ENCODE measurements at regions not wholly inside any gene's neighbourhood (a gene's known extent, or its start where the extent isn't known, plus 50 kb on each side); places are given as distances from the start of the nearest gene placed in this dataset.

GRCh38 chrX:44447214-44447613, 95.4 kb downstream of the FUNDC1 start:
- Histone ChIP-seq H3K4me3 (ENCODE audit: low read depth, low read length) (no peak overlapping the region), H3K27me3 (ENCODE audit: control insufficient read depth, insufficient read depth, low read length) (no peaks in the 10 kb centered on the region), H3K36me3 (ENCODE audit: control insufficient read depth, insufficient read depth, low read length) (no peaks in the 10 kb centered on the region)
- TF ChIP-seq, protein P1, sequence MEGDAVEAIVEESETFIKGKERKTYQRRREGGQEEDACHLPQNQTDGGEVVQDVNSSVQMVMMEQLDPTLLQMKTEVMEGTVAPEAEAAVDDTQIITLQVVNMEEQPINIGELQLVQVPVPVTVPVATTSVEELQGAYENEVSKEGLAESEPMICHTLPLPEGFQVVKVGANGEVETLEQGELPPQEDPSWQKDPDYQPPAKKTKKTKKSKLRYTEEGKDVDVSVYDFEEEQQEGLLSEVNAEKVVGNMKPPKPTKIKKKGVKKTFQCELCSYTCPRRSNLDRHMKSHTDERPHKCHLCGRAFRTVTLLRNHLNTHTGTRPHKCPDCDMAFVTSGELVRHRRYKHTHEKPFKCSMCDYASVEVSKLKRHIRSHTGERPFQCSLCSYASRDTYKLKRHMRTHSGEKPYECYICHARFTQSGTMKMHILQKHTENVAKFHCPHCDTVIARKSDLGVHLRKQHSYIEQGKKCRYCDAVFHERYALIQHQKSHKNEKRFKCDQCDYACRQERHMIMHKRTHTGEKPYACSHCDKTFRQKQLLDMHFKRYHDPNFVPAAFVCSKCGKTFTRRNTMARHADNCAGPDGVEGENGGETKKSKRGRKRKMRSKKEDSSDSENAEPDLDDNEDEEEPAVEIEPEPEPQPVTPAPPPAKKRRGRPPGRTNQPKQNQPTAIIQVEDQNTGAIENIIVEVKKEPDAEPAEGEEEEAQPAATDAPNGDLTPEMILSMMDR (IDR thresholded peaks at IDR 0.05; ENCODE audit: insufficient read depth, low read depth, low read length): no peak
- no peak for DNase-seq (ENCODE audit: low read depth)
- CTCF ChIA-PET: no interaction called here
- POLR2A ChIA-PET: no interaction called here

GRCh38 chrX:44440006-44440405, 96.5 kb upstream of the EFHC2 start:
- no peak overlapping the region for H3K4me3 ChIP-seq (ENCODE audit: low read depth, low read length)
- H3K27me3 ChIP-seq (ENCODE audit: control insufficient read depth, insufficient read depth, low read length): no peaks in the 10 kb centered on the region
- H3K36me3 ChIP-seq (ENCODE audit: control insufficient read depth, insufficient read depth, low read length): no peaks in the 10 kb centered on the region
- TF ChIP-seq, protein P1 (IDR thresholded peaks at IDR 0.05; ENCODE audit: insufficient read depth, low read depth, low read length): no peak
- no peak for DNase-seq (ENCODE audit: low read depth)
- ChIA-PET POLR2A (no interaction called here), CTCF (no interaction called here)

DNA sequence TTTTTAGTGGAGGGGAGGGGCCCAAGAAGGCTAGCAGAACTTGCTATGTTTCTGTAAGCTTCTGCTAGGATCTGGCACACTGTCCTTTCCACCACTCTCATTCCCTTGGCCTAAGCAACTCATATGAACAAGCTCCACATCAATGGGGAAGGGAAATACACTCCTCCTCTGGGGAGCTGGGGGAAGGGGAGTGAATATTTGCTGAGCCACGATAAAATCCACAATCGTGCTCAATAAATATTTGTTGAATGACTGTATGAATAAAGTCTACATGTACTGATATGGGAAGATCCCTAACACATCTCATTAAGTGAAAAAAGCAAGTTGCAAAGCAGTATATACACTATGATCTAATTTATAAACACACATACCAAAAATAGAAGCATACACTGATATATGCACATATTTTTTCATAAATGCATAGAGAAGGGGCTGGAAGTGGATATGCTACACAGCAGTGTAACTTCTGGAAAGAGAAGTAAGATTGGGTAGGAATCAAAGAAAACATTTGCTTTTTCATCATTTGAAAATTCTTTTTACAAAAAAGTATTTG, 95.8 kb upstream of the EFHC2 start:
- DNase-seq (ENCODE audit: low read depth): no peak
- TF ChIP-seq, protein P1 (IDR thresholded peaks at IDR 0.05; ENCODE audit: insufficient read depth, low read depth, low read length): no peak
- no peak overlapping the region for H3K4me3 ChIP-seq (ENCODE audit: low read depth, low read length)
- H3K27me3 ChIP-seq (ENCODE audit: control insufficient read depth, insufficient read depth, low read length): no peaks in the 10 kb centered on the region
- CTCF ChIA-PET: no interaction called here
- no peaks in the 10 kb centered on the region for H3K36me3 ChIP-seq (ENCODE audit: control insufficient read depth, insufficient read depth, low read length)
- POLR2A ChIA-PET: no interaction called here

DNA sequence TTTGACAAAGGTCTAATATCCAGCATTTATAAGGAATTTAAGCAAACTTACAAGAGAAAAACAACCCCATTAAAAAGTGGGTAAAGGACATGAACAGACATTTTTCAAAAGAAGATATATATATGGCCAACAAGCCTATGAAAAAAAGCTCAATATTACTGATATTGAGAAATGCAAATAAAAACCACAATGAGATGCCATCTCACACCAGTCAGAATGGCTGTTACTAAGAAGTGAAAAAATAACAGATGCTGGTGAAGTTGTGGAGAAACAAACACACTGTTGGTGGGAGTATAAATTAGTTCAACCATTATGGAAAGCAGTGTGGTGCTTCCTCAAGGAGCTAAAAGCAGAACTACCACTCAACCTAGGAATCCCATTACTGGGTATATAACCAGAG, 91.6 kb upstream of the EFHC2 start:
- ChIA-PET POLR2A (no interaction called here), CTCF (no interaction called here)
- Histone ChIP-seq H3K36me3 (ENCODE audit: control insufficient read depth, insufficient read depth, low read length) (no peaks in the 10 kb centered on the region), H3K4me3 (ENCODE audit: low read depth, low read length) (no peak overlapping the region), H3K27me3 (ENCODE audit: control insufficient read depth, insufficient read depth, low read length) (no peaks in the 10 kb centered on the region)
- TF ChIP-seq, protein P1 (IDR thresholded peaks at IDR 0.05; ENCODE audit: insufficient read depth, low read depth, low read length): no peak
- DNase-seq (ENCODE audit: low read depth): no peak

- Histone ChIP-seq H3K4me3 (ENCODE audit: low read depth, low read length) (no peak overlapping the region), H3K27me3 (ENCODE audit: control insufficient read depth, insufficient read depth, low read length) (no peaks in the 10 kb centered on the region), H3K36me3 (ENCODE audit: control insufficient read depth, insufficient read depth, low read length) (no peaks in the 10 kb centered on the region)
- CTCF ChIA-PET: no interaction called here
- DNase-seq (ENCODE audit: low read depth): no peak
- POLR2A ChIA-PET: no interaction called here
- TF ChIP-seq, protein P1 (IDR thresholded peaks at IDR 0.05; ENCODE audit: insufficient read depth, low read depth, low read length): no peak
Observed at GRCh38 chrX:44433556-44433955, 90.1 kb upstream of the EFHC2 start.
